GM10266 (cell line): ENCODE measurements at regions not wholly inside any gene's neighbourhood (a gene's known extent, or its start where the extent isn't known, plus 50 kb on each side); places are given as distances from the start of the nearest gene placed in this dataset.

ENCODE experiments used
- DNase-seq: peaks from one replicate; pipeline ENCODE4 v3.0.0; 2012; ENCODE audit errors: extremely low spot score
- CTCF ChIP-seq: IDR thresholded peaks from 2 replicates; pipeline ENCODE4 v1.5.1; 2012; ENCODE audit warnings: mild to moderate bottlenecking, low read depth; ENCODE audit not compliant: control insufficient read depth, insufficient read depth; ENCODE audit errors: missing control alignments

GRCh38 chrX:69365755-69366154 lies 138.4 kb upstream of the NALF2 start:
- no peak for DNase-seq
- no peak for TF ChIP-seq CTCF

DNA sequence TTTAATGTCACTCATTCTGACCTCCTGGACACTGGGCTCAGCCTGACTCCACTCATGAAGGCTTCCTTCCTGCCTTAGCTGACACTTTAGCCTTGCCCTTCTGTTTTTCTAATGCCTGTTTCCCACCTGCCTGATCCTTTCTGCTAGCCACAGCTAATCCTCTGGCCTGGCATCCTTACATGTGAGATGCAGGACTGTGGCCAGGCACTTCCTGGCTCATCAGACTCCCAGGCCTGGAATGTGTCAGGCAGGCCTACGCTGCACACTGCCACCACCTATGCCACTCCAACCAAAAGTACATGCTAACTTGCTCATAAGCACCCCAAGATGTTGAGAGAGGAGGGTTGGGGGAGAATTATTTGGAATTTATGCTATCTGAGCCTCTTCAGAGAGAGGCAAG lies 138.8 kb upstream of the NALF2 start:
- no peak for TF ChIP-seq CTCF
- DNase-seq: no peak

DNA sequence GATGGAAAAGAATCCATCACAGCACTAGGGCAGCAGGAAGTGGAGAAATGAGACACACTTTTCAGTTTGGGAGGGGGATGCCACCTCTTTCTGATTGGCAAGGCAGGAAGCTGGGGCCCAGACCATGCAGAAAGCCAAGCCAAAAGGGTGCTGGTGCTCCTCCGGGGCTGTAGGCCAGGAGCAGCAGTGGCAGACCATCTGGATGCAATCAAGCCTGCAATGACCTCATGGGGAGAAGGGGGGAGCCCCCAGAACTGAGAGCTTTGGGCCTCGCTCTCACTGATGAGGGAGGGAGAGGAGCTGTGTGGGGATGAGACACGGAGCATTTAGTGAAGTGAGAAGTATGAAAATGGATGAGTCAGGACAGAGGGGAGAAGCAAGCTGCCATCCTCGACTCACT lies 141.3 kb upstream of the NALF2 start:
- no peak for DNase-seq
- TF ChIP-seq CTCF: no peak

GRCh38 chrX:69362354-69362753 lies 141.8 kb upstream of the NALF2 start:
- TF ChIP-seq CTCF: no peak
- DNase-seq: no peak

- no peak for TF ChIP-seq CTCF
- DNase-seq: no peak
Measured at GRCh38 chrX:69361311-69361845, 142.7 kb upstream of the NALF2 start.

DNA sequence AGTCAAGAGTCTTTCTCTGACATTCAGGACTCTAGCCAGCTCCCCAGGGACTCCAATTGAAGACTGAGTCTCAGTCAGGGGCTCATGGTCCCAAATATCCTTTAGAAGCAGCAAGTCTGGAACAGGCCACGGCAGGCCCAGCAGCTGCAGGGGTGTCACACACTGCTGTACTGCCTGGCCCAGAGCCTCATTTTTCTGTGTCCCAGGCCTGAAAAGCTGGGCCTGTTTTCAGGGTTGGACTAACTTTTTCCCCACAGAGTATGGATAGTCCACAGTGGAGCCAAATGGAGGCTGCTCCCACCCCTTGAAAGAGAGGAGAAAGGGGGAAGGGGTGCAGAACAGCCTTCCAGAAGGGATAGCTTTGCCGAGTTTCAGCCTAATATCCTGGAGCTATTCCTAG lies 146.8 kb upstream of the NALF2 start:
- no peak for DNase-seq
- TF ChIP-seq CTCF: no peak

DNA sequence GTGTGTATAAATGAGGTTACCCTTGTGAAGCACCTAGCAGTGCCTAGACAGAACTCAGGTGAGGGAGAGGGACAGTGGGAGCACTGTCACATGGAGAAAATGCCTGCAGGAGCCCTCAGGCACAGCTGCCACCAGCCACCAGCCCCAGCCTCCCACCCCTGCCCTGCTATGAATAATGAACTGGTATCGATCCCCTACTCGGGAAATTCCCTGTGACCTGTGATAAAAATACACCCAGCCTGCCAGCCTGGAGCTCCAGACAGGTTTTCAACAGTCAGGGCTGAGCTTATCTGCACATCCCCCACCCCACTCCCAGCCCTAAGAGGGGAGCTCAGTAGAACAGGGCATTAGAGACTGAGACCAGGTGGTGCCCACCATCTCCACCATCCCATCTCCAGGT lies 159.6 kb upstream of the PJA1 start:
- DNase-seq: no peak
- no peak for TF ChIP-seq CTCF
